Fibroblast of lung (primary cell): ENCODE measurements at regions not wholly inside any gene's neighbourhood (a gene's known extent, or its start where the extent isn't known, plus 50 kb on each side); places are given as distances from the start of the nearest gene placed in this dataset.

Source experiments
- CTCF ChIP-seq, 2 donors: IDR thresholded peaks in 1 of 2; conservative IDR thresholded peaks in 1 of 2; 1 replicate in 1 of 2; 2 replicates in 1 of 2; pipeline ENCODE4 v1.5.1; 2011 to 2012; ENCODE audit warnings: low read length in 2 of 2, control low read depth in 1 of 2, inconsistent platforms in 1 of 2, low read depth in 1 of 2, mild to moderate bottlenecking in 1 of 2
- EZH2 ChIP-seq: IDR thresholded peaks from 2 replicates; pipeline ENCODE4 v1.5.1; 2012; ENCODE audit warnings: low read length, control low read depth, mild to moderate bottlenecking; ENCODE audit errors: missing control alignments

GRCh38 chr2:121888189-121888557, 132.7 kb downstream of the TSN start:
- TF ChIP-seq CTCF (conservative IDR thresholded peaks at IDR 0.05 in 1 of 2, IDR thresholded peaks at IDR 0.05 in 1 of 2; ENCODE audit: low read depth in 1 of 2, low read length in 2 of 2) (peak in 1 of 2 donors; percentile 31), EZH2 (no peak)
